Activated naive CD8-positive, alpha-beta T cell treated with anti-CD3 and anti-CD28 coated beads, Interleukin-2, amount 10 ng/mL, durations not matched to agents 7 days and 5 days (primary cell): ENCODE measurements at regions not wholly inside any gene's neighbourhood (a gene's known extent, or its start where the extent isn't known, plus 50 kb on each side); places are given as distances from the start of the nearest gene placed in this dataset.
"Not testable (repeated sequence)": the region's sequence is repeated elsewhere in the genome, so short reads cannot be mapped to it uniquely, and the experiment has no call there.

Experiments
- ATAC-seq: fragments of 150-1000 bp; cut with Tn5 transposase; one replicate; pipeline ENCODE4 v1.10.0; 2021; ENCODE audit warnings: low read depth, moderate library complexity
- POLR2A ChIA-PET: fragments of 350-600 bp; sonication (Branson Sonifier 250); formaldehyde crosslinking; loops from one replicate; lab custom pipeline; 2021; ENCODE audit warnings: antibody characterized with exemption; lab: Charles Lee
- DNase-seq: peaks from one replicate; pipeline ENCODE4 v3.0.0; 2021
- H3K27ac Mint-ChIP-seq: one replicate; pipeline ENCODE4 v1.8.0; 2022; ENCODE audit warnings: mild to moderate bottlenecking, mixed read lengths
- H3K27me3 Mint-ChIP-seq: one replicate; pipeline ENCODE4 v1.8.0; 2022; ENCODE audit warnings: mild to moderate bottlenecking, moderate library complexity, mixed read lengths
- H3K36me3 Mint-ChIP-seq: one replicate; pipeline ENCODE4 v1.8.0; 2021; ENCODE audit warnings: mild to moderate bottlenecking, mixed read lengths
- H3K4me1 Mint-ChIP-seq: one replicate; pipeline ENCODE4 v1.8.0; 2021; ENCODE audit warnings: mixed read lengths
- H3K4me3 Mint-ChIP-seq: one replicate; pipeline ENCODE4 v1.8.0; 2022; ENCODE audit warnings: mild to moderate bottlenecking, moderate library complexity, mixed read lengths
- H3K9me3 Mint-ChIP-seq: one replicate; pipeline ENCODE4 v1.8.0; 2021; ENCODE audit warnings: mixed read lengths

- Mint-ChIP-seq H3K27me3 (peaks cover 3% of the 10 kb centered on the region), H3K36me3 (peaks cover 6% of the 10 kb centered on the region), H3K9me3 (peaks cover 6% of the 10 kb centered on the region), H3K27ac (no peak overlapping the region), H3K4me1 (no peaks in the 10 kb centered on the region), H3K4me3 (no peak overlapping the region)
- POLR2A ChIA-PET, result no interaction called here
- no peak for ATAC-seq
- DNase-seq, result no peak
Measured at GRCh38 chr7:121515229-121515628, 119.1 kb upstream of the FAM3C start.

GRCh38 chr7:121513105-121513504 is 117.0 kb upstream of the FAM3C start:
- peaks cover 3% of the 10 kb centered on the region for H3K27me3 Mint-ChIP-seq
- peaks cover 6% of the 10 kb centered on the region for H3K36me3 Mint-ChIP-seq
- POLR2A ChIA-PET, result no interaction called here
- ATAC-seq (no peak), DNase-seq (no peak)
- H3K4me1 Mint-ChIP-seq, result no peaks in the 10 kb centered on the region
- H3K9me3 Mint-ChIP-seq, result peaks cover 12% of the 10 kb centered on the region
- no peak overlapping the region for H3K27ac Mint-ChIP-seq
- H3K4me3 Mint-ChIP-seq, result no peak overlapping the region

- Mint-ChIP-seq H3K9me3 (peaks cover 20% of the 10 kb centered on the region), H3K36me3 (peaks cover 6% of the 10 kb centered on the region), H3K27ac (no peak overlapping the region), H3K4me3 (no peak overlapping the region), H3K27me3 (peaks cover 3% of the 10 kb centered on the region), H3K4me1 (no peaks in the 10 kb centered on the region)
- no peak for ATAC-seq
- DNase-seq, result no peak
- POLR2A ChIA-PET, result no interaction called here
Measured at GRCh38 chr7:121510858-121511482, 114.9 kb upstream of the FAM3C start.

GRCh38 chr7:121510302-121510701 is 114.2 kb upstream of the FAM3C start:
- Mint-ChIP-seq H3K9me3 (peaks cover 26% of the 10 kb centered on the region), H3K27me3 (peaks cover 3% of the 10 kb centered on the region), H3K27ac (no peak overlapping the region), H3K4me1 (no peaks in the 10 kb centered on the region), H3K4me3 (no peak overlapping the region), H3K36me3 (peaks cover 6% of the 10 kb centered on the region)
- POLR2A ChIA-PET, result no interaction called here
- DNase-seq (no peak), ATAC-seq (no peak)

GRCh38 chr7:121505540-121506182 is 109.6 kb upstream of the FAM3C start:
- no peaks in the 10 kb centered on the region for H3K36me3 Mint-ChIP-seq

GRCh38 chr7:121505021-121505420 is 108.9 kb upstream of the FAM3C start:
- no peak for DNase-seq
- Mint-ChIP-seq H3K4me3 (no peak overlapping the region), H3K27me3 (no peaks in the 10 kb centered on the region), H3K9me3 (peaks cover 26% of the 10 kb centered on the region), H3K27ac (no peak overlapping the region), H3K4me1 (no peaks in the 10 kb centered on the region), H3K36me3 (no peaks in the 10 kb centered on the region)
- POLR2A ChIA-PET, result no interaction called here
- ATAC-seq, result no peak

More at GRCh38 chr7:121505540-121506182, 109.6 kb upstream of the FAM3C start:
- POLR2A ChIA-PET, result no interaction called here
- peaks cover 30% of the 10 kb centered on the region for H3K9me3 Mint-ChIP-seq
- H3K4me3 Mint-ChIP-seq, result no peak overlapping the region
- DNase-seq (no peak), ATAC-seq (no peak)
- H3K27me3 Mint-ChIP-seq, result no peaks in the 10 kb centered on the region
- H3K4me1 Mint-ChIP-seq, result no peaks in the 10 kb centered on the region
- H3K27ac Mint-ChIP-seq, result no peak overlapping the region

GRCh38 chr7:121504482-121504881 is 108.4 kb upstream of the FAM3C start:
- no peaks in the 10 kb centered on the region for H3K27me3 Mint-ChIP-seq
- peaks cover 23% of the 10 kb centered on the region for H3K9me3 Mint-ChIP-seq
- POLR2A ChIA-PET, result no interaction called here
- DNase-seq (no peak), ATAC-seq (no peak)
- no peaks in the 10 kb centered on the region for H3K4me1 Mint-ChIP-seq
- H3K27ac Mint-ChIP-seq, result no peak overlapping the region
- no peak overlapping the region for H3K4me3 Mint-ChIP-seq
- H3K36me3 Mint-ChIP-seq, result no peaks in the 10 kb centered on the region

- no peak for DNase-seq
- Mint-ChIP-seq H3K4me3 (no peak overlapping the region), H3K36me3 (no peaks in the 10 kb centered on the region), H3K27me3 (no peaks in the 10 kb centered on the region), H3K27ac (no peak overlapping the region), H3K9me3 (peaks cover 22% of the 10 kb centered on the region), H3K4me1 (no peaks in the 10 kb centered on the region)
- POLR2A ChIA-PET, result no interaction called here
- no peak for ATAC-seq
Measured at GRCh38 chr7:121503730-121504129, 107.6 kb upstream of the FAM3C start.

GRCh38 chr7:121503039-121503438 is 106.9 kb upstream of the FAM3C start:
- H3K27ac Mint-ChIP-seq, result no peak overlapping the region
- POLR2A ChIA-PET, result no interaction called here
- no peak for ATAC-seq

GRCh38 chr7:121501566-121501965 is 105.5 kb upstream of the FAM3C start:
- no peak for ATAC-seq
- DNase-seq, result no peak
- no peaks in the 10 kb centered on the region for H3K4me1 Mint-ChIP-seq
- POLR2A ChIA-PET, result no interaction called here
- no peak overlapping the region for H3K4me3 Mint-ChIP-seq
- no peaks in the 10 kb centered on the region for H3K27me3 Mint-ChIP-seq
- no peak overlapping the region for H3K27ac Mint-ChIP-seq
- peaks cover 19% of the 10 kb centered on the region for H3K9me3 Mint-ChIP-seq
- no peaks in the 10 kb centered on the region for H3K36me3 Mint-ChIP-seq

More at GRCh38 chr7:121503039-121503438, 106.9 kb upstream of the FAM3C start:
- Mint-ChIP-seq H3K36me3 (no peaks in the 10 kb centered on the region), H3K4me3 (no peak overlapping the region), H3K27me3 (no peaks in the 10 kb centered on the region), H3K4me1 (no peaks in the 10 kb centered on the region), H3K9me3 (peaks cover 22% of the 10 kb centered on the region)
- DNase-seq, result no peak

GRCh38 chr7:121500360-121501058 is 104.4 kb upstream of the FAM3C start:
- no peak overlapping the region for H3K27ac Mint-ChIP-seq
- no peaks in the 10 kb centered on the region for H3K4me1 Mint-ChIP-seq
- ATAC-seq (no peak), DNase-seq (no peak)
- H3K9me3 Mint-ChIP-seq, result peaks cover 10% of the 10 kb centered on the region
- H3K4me3 Mint-ChIP-seq, result no peak overlapping the region
- H3K27me3 Mint-ChIP-seq, result no peaks in the 10 kb centered on the region
- POLR2A ChIA-PET, result no interaction called here
- no peaks in the 10 kb centered on the region for H3K36me3 Mint-ChIP-seq

- POLR2A ChIA-PET, result no interaction called here
- no peak for DNase-seq
- no peaks in the 10 kb centered on the region for H3K4me1 Mint-ChIP-seq
- no peak for ATAC-seq
- no peak overlapping the region for H3K4me3 Mint-ChIP-seq
- H3K27me3 Mint-ChIP-seq, result no peaks in the 10 kb centered on the region
- peaks cover 4% of the 10 kb centered on the region for H3K9me3 Mint-ChIP-seq
- no peaks in the 10 kb centered on the region for H3K36me3 Mint-ChIP-seq
- H3K27ac Mint-ChIP-seq, result no peak overlapping the region
Measured at GRCh38 chr7:121499624-121500023, 103.5 kb upstream of the FAM3C start.

- Mint-ChIP-seq H3K9me3 (peaks cover 3% of the 10 kb centered on the region), H3K27ac (no peak overlapping the region), H3K36me3 (no peaks in the 10 kb centered on the region), H3K4me3 (no peak overlapping the region), H3K27me3 (no peaks in the 10 kb centered on the region), H3K4me1 (no peaks in the 10 kb centered on the region)
- DNase-seq (no peak), ATAC-seq (no peak)
- POLR2A ChIA-PET, result no interaction called here
Measured at GRCh38 chr7:121498816-121499215, 102.7 kb upstream of the FAM3C start.

GRCh38 chr7:121497545-121497944 is 101.4 kb upstream of the FAM3C start:
- ATAC-seq, H3K27ac Mint-ChIP-seq, H3K9me3 Mint-ChIP-seq, H3K36me3 Mint-ChIP-seq, H3K27me3 Mint-ChIP-seq, H3K4me3 Mint-ChIP-seq, POLR2A ChIA-PET, DNase-seq, H3K4me1 Mint-ChIP-seq: not testable (repeated sequence)
